ENCODE measurements at regions not wholly inside any gene's neighbourhood (a gene's known extent, or its start where the extent isn't known, plus 50 kb on each side); places are given as distances from the start of the nearest gene placed in this dataset.
"Not testable (repeated sequence)": the region's sequence is repeated elsewhere in the genome, so short reads cannot be mapped to it uniquely, and the experiment has no call there.

DNA sequence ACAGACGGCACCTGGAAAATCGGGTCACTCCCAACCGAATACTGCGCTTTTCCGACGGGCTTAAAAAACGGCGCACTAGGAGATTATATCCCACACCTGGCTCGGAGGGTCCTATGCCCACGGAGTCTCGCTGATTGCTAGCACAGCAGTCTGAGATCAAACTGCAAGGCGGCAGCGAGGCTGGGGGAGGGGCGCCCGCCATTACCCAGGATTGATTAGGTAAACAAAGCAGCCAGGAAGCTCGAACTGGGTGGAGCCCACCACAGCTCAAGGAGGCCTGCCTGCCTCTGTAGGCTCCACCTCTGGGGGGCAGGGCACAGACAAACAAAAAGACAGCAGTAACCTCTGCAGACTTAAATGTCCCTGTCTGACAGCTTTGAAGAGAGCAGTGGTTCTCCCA is 64.5 kb downstream of the SLC30A10 start:
- not testable (repeated sequence) for DNase-seq

DNA sequence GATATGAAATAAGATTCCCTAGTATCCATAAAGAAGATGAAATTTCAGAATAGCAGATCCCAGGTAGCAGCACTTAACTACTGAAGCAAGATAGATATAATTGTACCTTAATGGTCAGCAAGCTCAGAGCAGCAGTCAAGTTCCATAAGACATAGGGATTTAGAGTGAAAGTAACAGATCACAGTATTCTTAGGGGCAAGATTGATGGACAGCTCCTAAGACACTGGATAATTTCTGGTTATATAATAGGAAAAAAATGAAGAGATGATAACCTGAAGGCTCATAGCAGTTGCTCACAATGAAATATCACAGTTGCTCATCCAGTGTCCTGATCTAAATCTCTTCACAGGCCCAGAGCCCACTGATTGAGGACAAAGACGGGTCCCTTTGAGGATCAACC is 66.0 kb downstream of the SLC30A10 start:
- no peak for DNase-seq

DNA sequence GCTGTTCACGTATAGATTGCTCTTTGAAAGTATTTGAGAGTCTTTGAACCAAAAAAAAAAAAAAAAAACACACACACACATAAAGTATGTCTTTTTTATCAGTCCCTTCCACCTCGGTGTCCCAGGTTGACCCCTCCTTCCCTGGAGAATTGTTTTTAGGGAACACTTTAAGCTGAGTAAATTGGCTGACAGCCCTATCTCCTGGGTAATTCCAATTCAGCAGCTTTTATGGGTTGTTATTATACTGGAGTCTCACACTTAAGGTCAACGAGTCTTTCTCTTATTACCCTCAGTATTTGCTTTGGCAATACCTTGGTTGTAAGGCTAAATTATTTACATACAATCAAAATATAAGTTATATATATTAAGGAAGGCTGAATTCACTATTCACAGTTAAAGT is 69.4 kb downstream of the SLC30A10 start:
- DNase-seq, result no peak

DNA sequence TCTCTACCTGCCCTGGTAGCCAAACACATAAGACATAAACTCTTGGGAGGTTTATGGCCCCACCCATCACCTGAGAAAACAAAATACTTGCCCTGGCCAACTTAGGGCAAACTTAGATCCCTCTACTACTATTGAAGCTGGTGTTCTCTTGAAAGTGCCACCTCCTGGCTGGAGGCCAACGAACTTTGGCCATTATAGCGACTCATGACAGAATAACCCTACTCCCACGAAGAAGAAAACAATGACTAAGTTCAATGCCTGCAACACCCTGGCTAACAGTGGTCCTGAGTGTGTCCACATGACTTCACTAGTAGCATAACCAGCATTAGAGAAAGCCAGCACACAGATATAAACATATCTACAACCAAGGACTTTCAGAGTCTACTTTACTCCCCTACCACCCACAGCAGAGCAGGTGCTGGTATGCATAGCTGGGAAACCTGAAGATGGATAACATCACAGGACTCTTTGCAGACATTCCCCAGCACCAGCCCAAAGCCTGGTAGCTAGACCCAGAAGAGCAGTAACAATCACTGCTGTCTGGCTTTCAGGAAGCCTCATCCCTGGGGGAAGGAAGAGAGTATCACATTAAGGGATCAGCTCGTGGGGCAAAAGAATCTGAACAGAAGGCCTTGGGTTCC is 81.0 kb downstream of the SLC30A10 start:
- no peak for DNase-seq

DNA sequence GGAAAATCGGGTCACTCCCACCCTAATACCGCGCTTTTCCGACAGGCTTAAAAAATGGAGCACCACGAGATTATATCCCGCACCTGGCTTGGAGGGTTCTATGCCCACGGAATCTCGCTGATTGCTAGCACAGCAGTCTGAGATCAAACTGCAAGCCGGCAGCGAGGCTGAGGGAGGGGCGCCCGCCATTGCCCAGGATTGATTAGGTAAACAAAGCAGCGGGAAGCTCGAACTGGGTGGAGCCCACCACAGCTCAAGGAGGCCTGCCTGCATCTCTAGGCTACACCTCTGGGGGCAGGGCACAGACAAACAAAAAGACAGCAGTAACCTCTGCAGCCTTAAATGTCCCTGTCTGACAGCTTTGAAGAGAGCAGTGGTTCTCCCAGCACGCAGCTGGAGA is 88.8 kb downstream of the SLC30A10 start:
- DNase-seq, result not testable (repeated sequence)

DNA sequence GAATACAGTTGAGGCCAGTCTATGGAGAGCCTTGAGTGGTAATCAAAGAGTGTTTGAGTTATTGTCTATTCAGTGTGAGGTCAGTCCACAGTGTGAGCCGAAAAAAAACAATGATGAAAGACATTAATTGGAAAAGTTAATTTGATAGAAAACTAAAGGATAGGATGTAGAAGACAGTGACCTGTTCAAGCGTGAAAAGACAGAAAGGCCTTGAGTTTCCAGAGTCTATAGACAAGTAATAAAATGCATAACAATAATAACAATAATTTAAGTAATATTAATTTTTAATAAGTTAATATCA is 90.4 kb downstream of the SLC30A10 start:
- no peak for DNase-seq

GRCh38 chr1:219837274-219837993 is 90.9 kb downstream of the SLC30A10 start:
- DNase-seq, result peak; percentile 33

GRCh38 chr1:219834314-219834917 is 93.9 kb downstream of the SLC30A10 start:
- no peak for DNase-seq

DNA sequence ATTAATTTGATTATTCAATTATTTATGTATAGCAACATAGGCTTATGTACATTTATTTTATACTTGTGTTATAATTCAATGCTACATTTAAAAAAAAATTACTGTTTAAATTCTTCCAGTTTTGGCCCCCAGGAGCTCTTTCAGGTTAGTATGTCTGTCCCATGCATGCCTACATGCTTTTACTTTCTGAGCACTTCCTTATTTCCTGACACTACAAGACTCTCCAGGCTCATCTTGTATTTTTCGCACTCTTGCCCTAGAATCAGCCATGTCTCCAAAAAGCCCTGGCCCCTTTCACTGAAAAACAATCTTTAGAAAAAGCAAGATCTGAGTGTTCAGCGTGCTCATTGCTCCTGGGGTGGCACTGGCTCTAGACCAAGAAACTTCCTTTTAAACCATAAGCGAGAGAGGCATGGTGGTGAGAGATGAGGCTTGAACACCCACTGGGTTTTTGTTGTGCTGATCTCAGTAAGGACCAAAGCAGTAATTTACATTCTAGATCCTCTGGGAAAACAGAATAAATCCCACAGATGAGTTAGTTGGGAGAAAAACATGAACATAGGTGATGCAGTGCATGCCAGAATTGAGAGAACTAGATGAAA is 95.0 kb downstream of the SLC30A10 start:
- no peak for DNase-seq

- DNase-seq, result no peak
Observed at GRCh38 chr1:219826290-219826689, 102.1 kb downstream of the SLC30A10 start.

DNA sequence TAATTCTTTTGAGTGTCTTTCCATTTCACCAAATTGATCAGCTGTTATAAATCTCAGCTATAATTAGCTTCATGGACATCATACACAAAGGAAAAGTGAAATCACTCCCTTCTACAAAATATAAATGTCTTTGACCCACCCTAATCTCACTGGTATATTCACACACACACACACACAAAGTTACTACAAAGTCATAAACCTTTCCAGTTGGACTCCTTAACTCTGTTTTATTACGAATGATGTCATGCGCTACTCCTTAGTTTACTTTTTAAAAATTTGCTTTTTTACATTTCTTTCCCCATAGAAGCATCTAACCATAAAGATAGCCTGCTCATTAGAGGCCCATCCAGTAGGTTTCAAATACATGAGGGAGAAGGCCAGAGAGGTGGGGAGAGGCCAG is 103.0 kb downstream of the SLC30A10 start:
- DNase-seq, result no peak

DNA sequence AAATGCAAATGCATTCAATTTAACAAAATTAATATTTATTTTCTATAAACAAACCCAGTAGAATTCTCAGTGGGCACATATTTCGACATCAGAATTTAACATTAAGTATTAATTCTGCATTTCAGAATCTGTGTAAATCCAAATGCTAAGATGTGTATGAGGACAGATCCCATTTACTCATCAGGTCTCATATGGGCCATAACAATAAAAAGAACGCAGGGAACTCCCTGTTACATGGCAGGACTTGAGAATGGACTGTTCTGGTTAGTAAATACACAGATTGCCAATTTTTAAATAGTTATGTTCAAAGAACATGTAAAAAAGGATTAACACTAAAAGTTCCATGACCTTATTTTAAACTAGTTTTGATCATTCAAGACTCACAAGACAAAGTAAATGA is 104.0 kb downstream of the SLC30A10 start:
- DNase-seq, result no peak

DNA sequence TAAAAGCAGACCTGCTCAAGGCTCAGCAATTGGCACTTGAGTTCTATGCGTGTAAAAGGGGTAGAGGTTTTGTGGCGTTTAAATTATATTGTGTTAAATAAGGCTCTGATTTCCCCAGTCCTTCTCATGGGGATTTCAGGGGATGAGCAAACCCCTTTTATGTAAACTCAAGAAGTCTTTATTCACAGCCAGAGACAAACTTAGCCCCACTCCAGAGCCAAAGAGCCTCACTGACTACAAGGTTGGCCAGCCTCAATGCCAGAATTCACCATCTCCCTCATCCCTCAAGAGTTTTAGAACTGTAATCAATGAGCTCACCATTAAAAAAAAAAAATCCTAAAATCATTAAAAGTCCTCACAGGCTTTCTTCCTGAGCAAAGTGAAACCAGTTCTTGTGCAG is 107.8 kb downstream of the SLC30A10 start:
- no peak for DNase-seq

DNA sequence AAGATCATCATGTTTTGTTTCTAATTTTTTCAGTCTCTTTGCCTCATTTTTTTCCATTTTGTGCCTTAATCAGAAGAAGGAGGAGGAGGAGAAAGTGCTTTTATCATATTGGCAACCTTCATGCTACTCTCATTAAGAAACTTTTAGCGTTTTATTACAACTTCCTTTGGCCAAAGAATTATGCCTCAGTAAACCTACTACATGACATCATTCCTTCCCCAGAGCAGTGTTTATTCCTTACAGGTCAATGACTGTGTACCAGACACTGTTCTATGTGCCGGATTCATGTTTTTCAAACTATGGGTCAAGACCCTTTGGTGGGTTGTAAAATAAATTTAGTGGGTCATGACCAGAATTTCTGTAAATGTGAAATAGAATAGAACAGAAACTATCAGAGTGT is 110.4 kb downstream of the SLC30A10 start:
- no peak for DNase-seq

GRCh38 chr1:219813294-219813693 is 115.1 kb downstream of the SLC30A10 start:
- no peak for DNase-seq

DNA sequence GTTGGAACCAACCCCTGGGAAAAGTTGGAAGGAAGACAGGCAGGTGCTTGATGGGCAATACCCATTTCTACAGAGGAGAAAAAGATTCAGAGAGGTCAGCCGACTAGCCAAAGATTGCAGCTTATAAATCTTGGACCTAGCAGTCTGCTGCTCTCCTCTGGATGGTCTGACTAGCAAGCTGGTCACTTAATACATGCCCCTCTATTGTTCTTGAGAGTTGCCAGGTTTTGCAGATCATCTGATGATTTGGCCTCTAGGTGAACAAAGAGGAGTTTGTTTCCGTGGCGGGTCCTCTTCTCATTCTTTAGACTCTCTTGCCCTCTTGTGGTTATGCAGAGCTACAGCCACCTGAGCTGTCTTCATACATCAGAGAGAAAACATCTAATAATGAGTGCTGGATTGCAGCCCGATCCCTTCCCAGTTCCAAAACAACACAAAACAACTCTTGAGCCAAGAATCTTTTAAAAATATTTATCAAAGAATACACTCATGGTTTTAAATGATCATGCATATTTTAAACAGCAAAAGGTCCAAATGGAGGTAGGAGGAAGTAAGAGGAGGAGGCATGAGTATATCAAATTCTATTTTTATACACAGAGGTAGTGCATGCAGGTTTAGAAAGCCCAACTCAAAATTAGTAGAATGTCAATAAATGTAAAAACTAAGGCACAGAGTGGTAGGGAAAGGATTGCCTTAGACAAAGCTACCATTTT is 115.7 kb downstream of the SLC30A10 start:
- peak; percentile 55 for DNase-seq

GRCh38 chr1:219812086-219812485 is 116.3 kb downstream of the SLC30A10 start:
- no peak for DNase-seq

DNA sequence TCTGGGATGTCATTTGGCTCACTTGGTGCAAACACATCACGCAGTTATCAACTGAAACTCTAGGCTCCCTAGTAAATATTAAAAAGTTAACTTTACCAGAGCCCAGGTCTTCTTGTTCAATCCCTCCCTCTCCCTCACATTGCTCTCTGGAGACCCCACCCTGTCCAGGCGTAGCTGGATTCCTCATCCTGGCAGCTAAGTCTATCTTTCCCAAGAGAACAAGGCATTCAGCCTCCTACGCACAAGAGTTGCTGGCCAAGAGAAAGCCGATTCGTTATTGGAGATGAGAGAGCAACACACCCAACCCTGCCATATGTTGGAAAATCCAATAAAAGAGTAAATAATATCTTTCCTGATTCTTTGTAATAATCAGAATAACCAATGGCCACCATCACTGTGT is 117.9 kb downstream of the SLC30A10 start:
- no peak for DNase-seq

GRCh38 chr1:219808790-219809189 is 119.6 kb downstream of the SLC30A10 start:
- DNase-seq, result no peak

- no peak for DNase-seq
Observed at GRCh38 chr1:219806642-219807041, 121.7 kb downstream of the SLC30A10 start.

DNA sequence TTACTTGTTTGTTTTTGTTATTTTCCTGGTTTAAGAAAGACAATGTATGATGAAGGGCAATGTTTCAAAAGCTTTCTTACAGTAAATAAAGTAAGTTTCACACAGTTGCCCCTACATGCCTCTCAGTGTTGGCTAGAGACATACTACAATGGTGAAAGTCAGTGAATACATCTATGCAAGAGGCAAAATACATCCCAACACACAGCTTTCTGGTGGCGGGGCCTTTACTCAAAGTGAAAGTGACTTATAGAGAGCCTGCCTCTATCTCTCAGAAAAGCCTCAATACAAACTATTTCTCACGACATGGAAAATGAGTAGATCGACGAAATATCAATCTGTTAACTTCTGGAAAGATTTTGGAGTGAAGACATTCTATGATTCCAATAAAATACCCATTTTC is 122.3 kb downstream of the SLC30A10 start:
- DNase-seq, result peak; percentile 7

DNA sequence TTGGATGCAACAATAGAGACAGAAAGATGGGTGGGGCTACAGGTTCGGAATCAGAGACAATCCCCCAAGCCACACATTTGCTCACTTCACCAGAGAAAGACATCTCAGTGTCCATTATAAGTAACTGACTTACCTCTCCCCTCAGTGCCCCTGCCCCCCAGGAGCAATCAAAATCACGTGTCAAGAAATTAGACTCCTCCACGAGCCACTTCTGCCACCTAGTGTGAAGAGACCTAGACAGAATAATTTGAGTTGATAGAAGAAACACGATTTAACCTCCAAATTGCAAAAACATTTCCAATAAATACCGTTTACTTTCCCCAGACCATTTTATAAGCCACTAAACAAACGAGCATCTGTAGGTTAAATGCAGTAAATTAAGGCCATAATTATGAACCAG is 123.2 kb downstream of the SLC30A10 start:
- no peak for DNase-seq

DNA sequence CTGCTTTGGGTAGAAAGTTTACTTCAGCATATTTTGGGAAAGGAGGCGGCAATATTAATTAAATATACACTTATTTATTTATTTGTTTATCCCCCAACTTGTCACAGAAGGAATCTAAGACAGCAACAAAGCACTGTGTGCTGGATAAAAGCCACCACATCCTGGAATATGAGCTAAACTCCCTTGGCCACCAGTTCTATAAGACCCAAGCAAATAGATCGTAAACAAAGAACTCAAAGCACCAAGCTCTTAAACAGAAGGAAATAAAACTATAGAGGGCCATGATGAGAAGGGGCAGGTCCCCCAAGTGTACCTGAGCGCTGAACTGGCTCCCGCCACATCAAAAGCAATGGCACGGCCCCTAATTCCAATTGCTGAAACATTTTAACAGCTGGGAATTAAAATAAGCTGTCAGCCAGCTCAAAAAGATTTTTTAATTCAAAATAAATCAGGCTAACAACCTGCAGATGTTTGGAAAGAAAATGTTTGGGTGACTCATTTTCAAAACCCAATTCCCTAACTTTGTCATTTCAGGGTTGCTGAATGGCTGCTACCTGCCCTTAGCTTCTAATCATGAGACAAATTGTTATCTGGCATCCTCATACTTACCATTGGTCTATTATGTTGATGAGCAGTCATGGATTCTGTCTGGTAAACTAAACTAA is 127.1 kb downstream of the SLC30A10 start:
- DNase-seq, result no peak

All from activated CD4-positive, alpha-beta T cell treated with anti-CD3 and anti-CD28 coated beads, Interleukin-10, Interleukin-2, amounts not matched to agents 100 ng/mL and 50 ng/mL, durations not matched to agents 16 hours and 8 hours (primary cell).